Transverse colon (tissue), 4 donors: ENCODE measurements at regions not wholly inside any gene's neighbourhood (a gene's known extent, or its start where the extent isn't known, plus 50 kb on each side); places are given as distances from the start of the nearest gene placed in this dataset.

Experiments
- POLR2A ChIP-seq: fragments of 450-650 bp; IDR thresholded peaks from one replicate; pipeline ENCODE4 v1.6.1; 2016; ENCODE audit warnings: antibody characterized with exemption, mild to moderate bottlenecking, moderate library complexity
- POLR2AphosphoS5 ChIP-seq, 3 donors: sonication (generic); formaldehyde crosslinking; IDR thresholded peaks; one replicate each; pipeline ENCODE4 v1.6.1; 2016; ENCODE audit warnings: antibody characterized with exemption in 3 of 3
- TF ChIP-seq, protein P1 (sequence below), 5 experiments: fragments of 200-600 bp in 3 of 5; fragments of 450-650 bp in 2 of 5; sonication (generic) in 3 of 5; IDR thresholded peaks; 1 replicate in 2 of 5; 2 replicates in 3 of 5; pipeline ENCODE4 v1.5.1; 2016 to 2017; ENCODE audit warnings: antibody characterized with exemption in 5 of 5, inconsistent platforms in 3 of 5, mild to moderate bottlenecking in 2 of 5, moderate library complexity in 1 of 5

DNA sequence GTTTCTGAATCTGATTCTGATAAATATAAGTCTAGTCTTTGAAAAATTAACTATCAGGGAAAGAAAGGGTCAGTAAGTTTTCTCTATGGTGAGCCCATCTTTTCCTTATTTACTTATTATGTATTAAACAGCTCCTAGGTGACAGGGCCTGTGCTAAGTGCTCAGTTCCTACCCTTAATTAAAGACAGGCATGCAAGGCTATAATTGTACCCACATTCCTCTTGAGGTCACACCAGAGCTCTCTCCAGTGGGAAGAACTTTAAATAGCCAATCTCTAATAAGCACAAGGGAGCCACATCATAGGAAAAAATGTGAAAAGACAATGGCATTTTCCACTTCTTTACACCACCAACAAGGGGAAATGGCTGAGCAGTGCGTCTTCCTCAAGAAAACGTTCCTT lies 421.8 kb upstream of the SLC35B3 start:
- TF ChIP-seq, protein P1, sequence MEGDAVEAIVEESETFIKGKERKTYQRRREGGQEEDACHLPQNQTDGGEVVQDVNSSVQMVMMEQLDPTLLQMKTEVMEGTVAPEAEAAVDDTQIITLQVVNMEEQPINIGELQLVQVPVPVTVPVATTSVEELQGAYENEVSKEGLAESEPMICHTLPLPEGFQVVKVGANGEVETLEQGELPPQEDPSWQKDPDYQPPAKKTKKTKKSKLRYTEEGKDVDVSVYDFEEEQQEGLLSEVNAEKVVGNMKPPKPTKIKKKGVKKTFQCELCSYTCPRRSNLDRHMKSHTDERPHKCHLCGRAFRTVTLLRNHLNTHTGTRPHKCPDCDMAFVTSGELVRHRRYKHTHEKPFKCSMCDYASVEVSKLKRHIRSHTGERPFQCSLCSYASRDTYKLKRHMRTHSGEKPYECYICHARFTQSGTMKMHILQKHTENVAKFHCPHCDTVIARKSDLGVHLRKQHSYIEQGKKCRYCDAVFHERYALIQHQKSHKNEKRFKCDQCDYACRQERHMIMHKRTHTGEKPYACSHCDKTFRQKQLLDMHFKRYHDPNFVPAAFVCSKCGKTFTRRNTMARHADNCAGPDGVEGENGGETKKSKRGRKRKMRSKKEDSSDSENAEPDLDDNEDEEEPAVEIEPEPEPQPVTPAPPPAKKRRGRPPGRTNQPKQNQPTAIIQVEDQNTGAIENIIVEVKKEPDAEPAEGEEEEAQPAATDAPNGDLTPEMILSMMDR (IDR thresholded peaks at IDR 0.05) = no peak
- TF ChIP-seq POLR2AphosphoS5 (IDR thresholded peaks at IDR 0.05) (no peak), POLR2A (no peak)
